Stomach (tissue), 8 donors: ENCODE measurements at regions not wholly inside any gene's neighbourhood (a gene's known extent, or its start where the extent isn't known, plus 50 kb on each side); places are given as distances from the start of the nearest gene placed in this dataset.

Source experiments
- DNase-seq, 2 donors: peaks; one replicate each; pipeline versions ENCODE4 v3.0.0 to v3.0.0-alpha.2; 2013 to 2019
- H3K27ac ChIP-seq, 5 donors: fragments of 200-600 bp in 4 of 5; sonication (generic) in 4 of 5; one replicate each; pipeline ENCODE4 v1.5.1; 2013 to 2019; ENCODE audit warnings: mild to moderate bottlenecking in 1 of 5, moderate library complexity in 1 of 5
- H3K27me3 ChIP-seq, 3 donors: fragments of 200-600 bp; sonication (generic); one replicate each; pipeline ENCODE4 v1.5.1; 2017 to 2019; ENCODE audit warnings: mixed run types in 1 of 3
- H3K36me3 ChIP-seq, 4 donors: fragments of 200-600 bp; sonication (generic); 1 replicate in 3 of 4; 2 replicates in 1 of 4; pipeline ENCODE4 v1.5.1; 2016 to 2019
- H3K4me1 ChIP-seq, 4 donors: fragments of 200-600 bp; sonication (generic); one replicate each; pipeline ENCODE4 v1.5.1; 2016 to 2019
- H3K4me3 ChIP-seq, 4 donors: fragments of 200-600 bp; sonication (generic) in 3 of 4; one replicate each; pipeline ENCODE4 v1.5.1; 2016 to 2019; ENCODE audit warnings: mild to moderate bottlenecking in 1 of 4
- H3K9me3 ChIP-seq, 4 donors: fragments of 200-600 bp; sonication (generic); one replicate each; pipeline ENCODE4 v1.5.1; 2016 to 2019
- EP300 ChIP-seq: sonication (generic); formaldehyde crosslinking; IDR thresholded peaks from one replicate; pipeline ENCODE4 v1.6.1; 2017; ENCODE audit warnings: antibody characterized with exemption
- POLR2A ChIP-seq, 4 donors: fragments of 450-650 bp; IDR thresholded peaks; one replicate each; pipeline ENCODE4 v1.6.1; 2016; ENCODE audit warnings: antibody characterized with exemption in 4 of 4, control low read depth in 2 of 4, mild to moderate bottlenecking in 1 of 4, moderate library complexity in 1 of 4
- POLR2AphosphoS5 ChIP-seq, 3 donors: sonication (generic); formaldehyde crosslinking; IDR thresholded peaks; one replicate each; pipeline ENCODE4 v1.6.1; 2016; ENCODE audit warnings: antibody characterized with exemption in 3 of 3
- WGBS, 5 donors: extraction: QIAGEN DNeasy Blood & Tissue Kit in 3 of 5; methylation state at CpG; one replicate each; pipeline versions ENCODE4 v1.1.5 to v1.1.7; 2013 to 2018; 5-methylcytosine and 5-hydroxymethylcytosine counted together
- intact Hi-C: fragments of 100-400 bp; cut with DNase I; formaldehyde crosslinking; loops from one replicate; pipeline ENCODE4 v1.15.1; 2023; ENCODE audit warnings: low total_unique reads
- TF ChIP-seq, protein P1 (sequence below), 7 experiments: fragments of 450-650 bp in 4 of 7; fragments of 200-600 bp in 3 of 7; sonication (generic) in 3 of 7; IDR thresholded peaks; one replicate each; pipeline ENCODE4 v1.5.1; 2016 to 2019; ENCODE audit warnings: antibody characterized with exemption in 7 of 7, control low read depth in 2 of 7, mild to moderate bottlenecking in 1 of 7
- donor health status: healthy with polysubstance abuse.
- donor health status: Bipolar disorder and iron deficiency.
- donor health status: healthy.

DNA sequence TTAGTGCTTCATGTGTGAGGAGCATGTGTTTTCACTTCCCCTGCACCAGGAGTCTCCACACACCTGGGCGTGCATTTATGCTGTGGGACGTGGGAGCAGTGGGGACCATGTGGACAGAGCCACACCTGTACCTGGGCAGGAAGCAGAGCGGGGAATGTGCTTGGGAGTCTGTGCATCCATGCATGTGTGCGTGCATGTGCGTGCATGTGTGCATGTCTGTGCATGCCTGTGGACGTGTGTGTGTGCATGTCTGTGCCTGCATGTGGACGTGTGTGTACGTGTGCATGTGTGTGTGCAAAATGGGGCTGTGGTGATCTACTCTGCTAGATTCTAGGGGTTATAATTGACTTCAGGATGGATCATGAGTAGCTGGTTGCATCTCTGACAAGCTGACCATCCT is 224.0 kb upstream of the GMDS start:
- Histone ChIP-seq H3K4me3 (no peak overlapping the region), H3K27ac (no peak overlapping the region), H3K9me3 (no peaks in the 10 kb centered on the region), H3K27me3 (peaks cover 0 to 16% (median 0%) of the 10 kb centered on the region in 3 donors), H3K4me1 (no peaks in the 10 kb centered on the region), H3K36me3 (no peaks in the 10 kb centered on the region)
- TF ChIP-seq, protein P1, sequence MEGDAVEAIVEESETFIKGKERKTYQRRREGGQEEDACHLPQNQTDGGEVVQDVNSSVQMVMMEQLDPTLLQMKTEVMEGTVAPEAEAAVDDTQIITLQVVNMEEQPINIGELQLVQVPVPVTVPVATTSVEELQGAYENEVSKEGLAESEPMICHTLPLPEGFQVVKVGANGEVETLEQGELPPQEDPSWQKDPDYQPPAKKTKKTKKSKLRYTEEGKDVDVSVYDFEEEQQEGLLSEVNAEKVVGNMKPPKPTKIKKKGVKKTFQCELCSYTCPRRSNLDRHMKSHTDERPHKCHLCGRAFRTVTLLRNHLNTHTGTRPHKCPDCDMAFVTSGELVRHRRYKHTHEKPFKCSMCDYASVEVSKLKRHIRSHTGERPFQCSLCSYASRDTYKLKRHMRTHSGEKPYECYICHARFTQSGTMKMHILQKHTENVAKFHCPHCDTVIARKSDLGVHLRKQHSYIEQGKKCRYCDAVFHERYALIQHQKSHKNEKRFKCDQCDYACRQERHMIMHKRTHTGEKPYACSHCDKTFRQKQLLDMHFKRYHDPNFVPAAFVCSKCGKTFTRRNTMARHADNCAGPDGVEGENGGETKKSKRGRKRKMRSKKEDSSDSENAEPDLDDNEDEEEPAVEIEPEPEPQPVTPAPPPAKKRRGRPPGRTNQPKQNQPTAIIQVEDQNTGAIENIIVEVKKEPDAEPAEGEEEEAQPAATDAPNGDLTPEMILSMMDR (IDR thresholded peaks at IDR 0.05), result no peak
- TF ChIP-seq POLR2A (IDR thresholded peaks at IDR 0.05) (no peak), POLR2AphosphoS5 (IDR thresholded peaks at IDR 0.05) (no peak)
- no peak for DNase-seq
- WGBS, 5 donors, result 84 to 89% (median 85%) methylated on average over 3 to 8 of the region's 8 CpGs
- intact Hi-C loops, result no loop called here

DNA sequence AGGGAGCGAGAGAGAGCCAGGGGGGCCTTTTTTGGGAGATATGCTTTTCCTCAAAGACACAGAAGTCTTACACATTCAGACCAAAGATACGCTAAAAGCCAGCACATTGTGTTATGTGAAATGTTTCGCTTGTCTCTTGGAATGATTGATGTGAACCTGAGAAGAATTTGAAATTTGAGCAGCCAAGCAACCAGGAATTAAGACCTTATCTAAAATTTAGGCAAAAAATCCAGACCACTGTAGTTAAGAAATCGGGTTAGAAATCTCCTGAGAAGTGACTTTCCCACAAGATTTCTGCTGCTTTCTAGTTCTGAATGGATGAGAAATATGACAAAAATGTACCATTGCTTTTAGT is 223.2 kb upstream of the GMDS start:
- H3K27ac ChIP-seq, result no peak overlapping the region
- H3K4me1 ChIP-seq, result no peaks in the 10 kb centered on the region
- peaks cover 0 to 16% (median 0%) of the 10 kb centered on the region in 3 donors for H3K27me3 ChIP-seq
- no peaks in the 10 kb centered on the region for H3K36me3 ChIP-seq
- H3K4me3 ChIP-seq, result no peak overlapping the region
- intact Hi-C loops, result no loop called here
- no peak for DNase-seq
- WGBS, 5 donors, result 44 to 60% (median 55%) methylated on average over 4 of the region's 4 CpGs
- no peaks in the 10 kb centered on the region for H3K9me3 ChIP-seq
- TF ChIP-seq, protein P1 (IDR thresholded peaks at IDR 0.05), result no peak
- TF ChIP-seq POLR2AphosphoS5 (IDR thresholded peaks at IDR 0.05) (no peak), EP300 (no peak), POLR2A (IDR thresholded peaks at IDR 0.05) (no peak)

DNA sequence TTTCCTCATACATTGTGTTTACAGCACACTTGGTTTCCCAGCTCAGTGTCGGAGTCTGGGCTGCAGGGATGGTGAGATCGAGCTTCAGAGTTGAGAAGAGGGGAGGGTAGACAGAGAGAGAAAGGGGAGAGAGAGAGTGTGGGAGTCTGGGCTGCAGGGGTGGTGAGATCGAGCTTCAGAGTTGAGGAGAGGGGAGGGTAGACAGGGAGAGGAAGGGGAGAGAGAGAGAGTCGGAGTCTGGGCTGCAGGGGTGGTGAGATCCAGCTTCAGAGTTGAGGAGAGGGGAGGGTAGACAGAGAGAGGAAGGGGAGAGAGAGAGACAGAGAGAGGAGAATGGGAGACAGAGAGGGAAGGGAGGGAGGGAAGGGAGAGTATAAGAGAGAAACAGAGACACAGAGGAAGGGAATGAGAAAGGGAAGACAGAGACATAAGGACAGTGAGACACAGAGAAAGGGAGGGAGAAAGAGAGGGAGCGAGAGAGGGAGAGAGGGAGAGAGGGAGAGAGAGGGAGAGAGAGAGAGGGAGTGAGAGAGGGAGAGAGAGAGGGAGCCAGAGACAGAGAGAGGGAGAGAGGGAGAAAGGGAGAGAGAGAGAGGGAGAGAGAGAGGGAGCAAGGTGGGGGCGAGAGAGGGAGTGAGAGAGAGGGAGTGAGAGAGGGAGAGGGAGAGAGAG is 222.7 kb upstream of the GMDS start:
- intact Hi-C loops, result no loop called here

DNA sequence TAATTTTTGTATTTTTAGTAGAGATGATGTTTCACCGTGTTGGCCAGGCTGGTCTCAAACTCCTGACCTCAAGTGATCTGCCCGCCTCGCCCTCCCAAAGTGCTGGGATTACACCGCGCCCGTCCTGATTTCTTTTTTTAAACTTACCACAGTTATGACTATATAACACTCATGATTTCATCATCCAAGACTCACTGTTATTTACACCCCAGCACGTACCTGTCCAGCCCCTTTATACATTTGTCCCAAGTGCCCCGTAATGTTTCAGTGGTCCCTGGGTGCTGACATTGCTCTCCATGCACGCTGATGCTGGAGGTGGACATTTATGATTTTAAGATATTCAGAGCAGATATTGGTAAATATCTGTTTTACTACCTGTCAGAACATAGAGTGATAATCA is 219.9 kb upstream of the GMDS start:
- TF ChIP-seq POLR2A (IDR thresholded peaks at IDR 0.05) (no peak), EP300 (no peak), POLR2AphosphoS5 (IDR thresholded peaks at IDR 0.05) (no peak)
- TF ChIP-seq, protein P1 (IDR thresholded peaks at IDR 0.05), result no peak
- Histone ChIP-seq H3K27me3 (peaks cover 0 to 16% (median 0%) of the 10 kb centered on the region in 3 donors), H3K4me3 (no peak overlapping the region), H3K9me3 (no peaks in the 10 kb centered on the region), H3K27ac (no peak overlapping the region), H3K36me3 (no peaks in the 10 kb centered on the region), H3K4me1 (no peaks in the 10 kb centered on the region)
- intact Hi-C loops, result no loop called here
- 89 to 93% (median 91%) methylated on average over 9 of the region's 9 CpGs for WGBS, 5 donors
- DNase-seq, result no peak

More for the DNA sequence above, 222.7 kb upstream of the GMDS start:
- WGBS, 5 donors, result 37 to 52% (median 43%) methylated on average over 6 of the region's 6 CpGs
- no peak overlapping the region for H3K4me3 ChIP-seq
- H3K36me3 ChIP-seq, result no peaks in the 10 kb centered on the region
- peaks cover 0 to 16% (median 0%) of the 10 kb centered on the region in 3 donors for H3K27me3 ChIP-seq
- no peaks in the 10 kb centered on the region for H3K9me3 ChIP-seq
- TF ChIP-seq, protein P1 (IDR thresholded peaks at IDR 0.05), result no peak
- TF ChIP-seq POLR2A (IDR thresholded peaks at IDR 0.05) (no peak), EP300 (no peak), POLR2AphosphoS5 (IDR thresholded peaks at IDR 0.05) (no peak)
- no peak for DNase-seq
- H3K4me1 ChIP-seq, result no peaks in the 10 kb centered on the region
- H3K27ac ChIP-seq, result no peak overlapping the region
